Activated T-cell treated with anti-CD3 and anti-CD28 coated beads for 1 hour (primary cell): ENCODE measurements at regions not wholly inside any gene's neighbourhood (a gene's known extent, or its start where the extent isn't known, plus 50 kb on each side); places are given as distances from the start of the nearest gene placed in this dataset.

Source experiments
- DNase-seq: peaks from one replicate; pipeline ENCODE4 v3.0.0-alpha.2; 2020; ENCODE audit warnings: low read depth

GRCh38 chr5:54645882-54646355, 128.4 kb downstream of the SNX18 start:
- DNase-seq, result no peak

DNA sequence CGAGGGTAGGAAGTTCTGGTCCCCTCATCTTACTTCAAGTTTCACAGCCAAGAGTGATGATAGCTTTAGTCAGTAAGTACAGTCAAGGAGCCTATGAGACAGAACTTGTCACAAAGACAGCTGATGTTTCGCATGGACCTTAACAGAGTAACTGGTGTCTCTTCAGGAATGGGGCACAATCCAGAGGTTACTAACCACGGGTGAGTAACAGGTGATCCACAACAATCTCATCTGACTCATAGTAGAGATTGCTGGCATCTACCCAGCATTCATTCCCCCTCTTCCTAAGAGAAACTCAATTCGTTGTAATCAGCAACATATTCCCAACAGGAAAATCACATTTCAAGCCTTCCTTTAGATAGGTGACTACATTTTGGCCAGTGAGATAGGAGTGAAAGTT, 126.7 kb downstream of the SNX18 start:
- DNase-seq, result no peak

- no peak for DNase-seq
Observed at GRCh38 chr5:54643685-54644106, 126.1 kb downstream of the SNX18 start.

DNA sequence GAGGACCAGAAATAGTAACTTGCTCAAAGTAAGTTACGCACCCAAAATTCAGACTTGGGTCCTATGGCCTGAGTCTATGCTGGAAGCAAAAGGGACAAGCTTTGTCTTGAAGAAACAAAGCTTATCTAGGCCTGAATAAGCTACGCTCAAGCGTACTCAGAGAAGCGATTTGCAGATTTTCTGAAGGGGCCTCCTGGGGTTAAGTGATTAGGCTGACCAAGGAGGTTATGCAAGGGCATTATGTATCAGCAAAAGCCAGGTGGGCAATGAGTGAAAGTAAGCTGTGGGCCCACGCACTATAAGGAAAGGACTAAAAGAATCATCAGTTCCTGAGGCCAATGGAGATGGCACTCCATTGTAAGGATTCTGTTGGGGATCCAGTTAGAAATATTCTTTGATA, 122.1 kb downstream of the SNX18 start:
- no peak for DNase-seq

GRCh38 chr5:54638106-54638505, 120.5 kb downstream of the SNX18 start:
- no peak for DNase-seq

- no peak for DNase-seq
Observed at GRCh38 chr5:54637654-54638053, 120.1 kb downstream of the SNX18 start.

DNA sequence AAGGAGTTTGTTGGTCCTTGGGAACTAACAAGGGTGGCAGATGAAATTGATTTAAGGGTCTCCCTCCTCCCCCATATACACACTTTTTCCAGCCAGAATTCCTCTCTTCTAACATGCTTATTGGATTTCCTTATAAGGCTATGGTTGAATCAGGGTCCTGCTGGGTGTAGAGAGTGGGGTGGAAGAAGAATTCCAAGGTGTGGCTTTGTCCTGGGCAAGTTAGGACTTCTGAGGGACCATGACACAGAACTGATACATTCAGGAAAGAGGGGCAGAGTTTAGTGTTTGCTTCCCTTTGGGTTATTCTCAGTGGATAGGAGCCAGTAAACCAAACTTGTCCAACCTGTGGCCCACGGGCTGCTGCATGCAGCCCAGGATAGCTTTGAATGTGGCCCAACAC, 116.5 kb downstream of the SNX18 start:
- DNase-seq, result no peak

DNA sequence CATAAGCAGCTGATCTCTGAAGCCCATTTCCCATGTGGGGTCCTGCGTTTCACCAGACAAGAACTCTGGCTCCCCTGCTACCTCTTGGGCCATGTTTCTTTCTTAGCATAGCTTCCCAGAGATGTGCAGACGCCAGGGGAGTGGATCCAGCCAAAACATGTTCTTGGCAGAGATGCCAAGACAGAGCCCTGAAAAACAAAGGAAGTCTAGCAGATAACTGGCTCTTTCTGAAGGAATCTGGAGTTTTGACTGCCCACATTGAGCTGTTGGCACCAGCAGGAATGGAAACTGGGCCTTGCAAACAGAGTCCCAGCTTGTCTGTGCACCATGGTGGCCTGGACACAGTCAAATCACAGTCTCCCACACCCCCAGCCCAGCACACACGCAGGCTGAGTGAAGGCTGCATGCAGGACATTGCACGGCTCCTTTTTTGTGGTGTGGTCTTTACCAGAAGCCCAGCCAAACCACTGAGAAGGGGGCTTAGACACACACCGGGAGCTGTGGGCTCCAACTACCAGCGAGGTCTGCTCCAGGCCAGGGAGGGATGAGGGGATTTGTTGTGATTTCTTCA, 114.7 kb downstream of the SNX18 start:
- no peak for DNase-seq

DNA sequence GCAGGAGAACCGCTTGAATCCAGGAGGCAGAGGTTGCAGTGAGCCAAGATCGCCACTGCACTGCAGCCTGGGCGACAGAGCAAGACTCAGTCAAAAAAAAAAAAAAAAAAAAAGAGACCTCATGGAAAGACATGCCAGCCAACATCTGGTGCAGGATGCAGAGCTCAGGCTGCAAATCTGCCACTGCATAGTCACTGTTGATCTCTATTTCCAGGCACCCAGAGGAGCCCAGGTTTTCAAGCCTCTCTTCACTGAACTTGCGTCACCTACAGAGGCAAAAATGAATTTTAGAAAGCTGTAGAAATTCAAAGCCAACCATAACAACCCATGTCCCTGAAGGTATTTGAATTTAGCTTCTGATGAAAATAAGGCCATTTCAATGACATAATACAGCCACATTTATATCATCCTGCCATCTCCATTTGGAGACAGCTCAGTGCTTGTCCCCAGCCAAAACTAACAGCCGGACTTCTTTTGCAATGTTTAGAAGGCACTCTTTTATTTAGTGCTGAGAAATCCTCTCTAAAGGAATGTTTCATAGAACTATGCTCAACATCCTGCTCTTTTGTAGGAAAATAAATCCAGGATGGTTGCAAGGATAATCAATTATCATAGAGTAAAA, 113.3 kb downstream of the SNX18 start:
- no peak for DNase-seq

DNA sequence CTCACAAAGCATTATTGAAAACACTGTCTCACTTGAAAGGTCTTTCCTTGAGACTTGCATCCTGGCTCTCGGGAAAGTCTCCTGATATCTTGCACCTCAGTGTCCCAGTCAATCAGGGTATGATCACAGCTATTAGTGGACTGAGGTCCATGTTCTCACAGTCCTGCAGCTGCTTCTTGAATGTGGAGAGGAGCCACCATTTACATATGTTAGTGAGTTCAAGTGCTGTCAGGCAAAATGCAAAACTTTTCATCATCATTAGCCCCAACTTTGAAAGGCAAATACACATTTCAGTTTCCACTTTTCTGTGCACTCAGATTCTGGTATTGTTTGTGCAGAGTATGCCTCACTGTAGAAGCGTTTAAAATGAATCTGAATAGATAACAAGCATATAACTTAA, 111.6 kb downstream of the SNX18 start:
- DNase-seq, result no peak

DNA sequence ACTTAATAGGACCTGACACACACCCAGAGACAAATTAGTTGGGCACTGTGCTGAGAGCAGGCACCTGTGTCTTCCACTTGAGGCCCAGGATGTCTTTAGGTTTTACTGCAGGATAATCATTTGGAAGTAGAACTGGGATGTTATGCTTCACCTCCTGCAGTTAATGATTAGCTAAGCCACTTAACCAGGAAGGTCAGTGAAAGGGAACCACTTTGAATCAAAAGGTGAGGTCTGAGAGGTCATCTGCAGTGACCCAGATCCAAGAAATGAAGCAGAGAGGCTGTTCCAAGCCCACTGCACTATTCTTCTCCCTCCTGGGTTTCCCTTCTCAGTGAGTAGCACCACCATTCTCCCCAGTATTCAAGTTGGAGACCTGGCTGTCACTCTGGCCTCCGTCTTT, 110.5 kb downstream of the SNX18 start:
- no peak for DNase-seq

DNA sequence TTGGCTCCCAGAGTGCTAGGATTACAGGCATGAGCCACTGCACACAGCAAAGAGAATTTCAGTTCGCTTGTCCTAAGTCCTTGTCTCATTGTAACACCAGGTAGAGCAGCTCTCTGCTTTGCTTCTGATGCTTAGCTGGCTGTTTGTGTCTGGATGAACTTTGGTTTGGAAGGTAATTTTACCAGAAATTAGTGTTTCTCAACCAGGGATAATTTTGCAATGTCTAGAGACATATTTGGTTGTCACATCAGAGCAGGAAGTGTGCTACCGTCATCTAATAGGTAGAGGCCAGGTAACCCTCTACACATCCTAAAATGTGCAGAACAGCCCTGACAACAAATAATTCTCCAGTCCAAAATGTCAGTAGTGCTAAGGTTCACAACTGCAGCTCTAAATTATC, 108.8 kb downstream of the SNX18 start:
- DNase-seq, result no peak

GRCh38 chr5:54624805-54625568, 107.4 kb downstream of the SNX18 start:
- DNase-seq, result no peak

- no peak for DNase-seq
Observed at GRCh38 chr5:54621709-54622108, 104.2 kb downstream of the SNX18 start.

DNA sequence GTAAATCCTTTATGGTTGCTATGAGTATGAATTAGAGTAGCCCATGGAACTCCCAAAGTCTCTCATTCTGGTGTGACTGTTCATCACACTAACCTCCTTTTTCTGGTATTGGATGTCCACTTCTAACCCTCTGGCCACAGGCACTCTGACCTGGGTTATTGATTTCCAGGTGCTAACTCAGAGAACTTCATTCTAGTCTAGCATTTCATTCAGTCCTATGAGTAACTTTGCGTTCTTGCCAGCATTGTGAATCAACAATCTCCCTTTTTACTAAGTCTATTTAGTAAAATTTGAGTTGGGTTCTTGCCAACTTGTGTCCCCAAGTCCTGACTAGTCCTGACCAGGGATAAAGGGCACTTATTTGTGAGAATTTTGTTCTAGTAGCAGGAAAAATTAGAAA, 103.5 kb downstream of the SNX18 start:
- DNase-seq, result no peak

GRCh38 chr5:54620141-54620933, 102.8 kb downstream of the SNX18 start:
- DNase-seq, result no peak

DNA sequence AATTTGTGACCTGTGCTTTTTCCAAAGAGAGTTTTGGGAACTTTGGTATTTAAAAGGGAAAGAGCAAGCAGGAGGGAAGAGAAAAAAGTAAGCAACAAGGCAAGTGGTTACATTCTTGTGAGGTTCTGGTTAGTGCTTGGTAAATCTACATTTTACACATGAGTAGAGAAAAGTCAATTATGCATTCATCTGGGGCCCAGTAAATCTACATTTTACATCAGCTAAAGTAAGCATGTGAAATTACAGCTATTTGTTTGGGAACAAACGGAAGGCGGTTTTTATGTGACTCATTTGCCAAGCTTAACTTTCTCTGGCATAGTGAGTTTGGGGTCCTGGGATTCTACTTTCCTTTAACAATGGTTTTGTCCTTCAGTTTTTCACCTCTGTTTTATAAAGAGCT, 102.2 kb downstream of the SNX18 start:
- no peak for DNase-seq

- DNase-seq, result no peak
Observed at GRCh38 chr5:54616518-54617220, 99.1 kb downstream of the SNX18 start.

GRCh38 chr5:54616031-54616430, 98.5 kb downstream of the SNX18 start:
- no peak for DNase-seq

- no peak for DNase-seq
Observed at GRCh38 chr5:54615381-54615780, 97.8 kb downstream of the SNX18 start.

- DNase-seq, result no peak
Observed at GRCh38 chr5:54612711-54613110, 95.2 kb downstream of the SNX18 start.
